ENCODE measurements at regions not wholly inside any gene's neighbourhood (a gene's known extent, or its start where the extent isn't known, plus 50 kb on each side); places are given as distances from the start of the nearest gene placed in this dataset.

DNA sequence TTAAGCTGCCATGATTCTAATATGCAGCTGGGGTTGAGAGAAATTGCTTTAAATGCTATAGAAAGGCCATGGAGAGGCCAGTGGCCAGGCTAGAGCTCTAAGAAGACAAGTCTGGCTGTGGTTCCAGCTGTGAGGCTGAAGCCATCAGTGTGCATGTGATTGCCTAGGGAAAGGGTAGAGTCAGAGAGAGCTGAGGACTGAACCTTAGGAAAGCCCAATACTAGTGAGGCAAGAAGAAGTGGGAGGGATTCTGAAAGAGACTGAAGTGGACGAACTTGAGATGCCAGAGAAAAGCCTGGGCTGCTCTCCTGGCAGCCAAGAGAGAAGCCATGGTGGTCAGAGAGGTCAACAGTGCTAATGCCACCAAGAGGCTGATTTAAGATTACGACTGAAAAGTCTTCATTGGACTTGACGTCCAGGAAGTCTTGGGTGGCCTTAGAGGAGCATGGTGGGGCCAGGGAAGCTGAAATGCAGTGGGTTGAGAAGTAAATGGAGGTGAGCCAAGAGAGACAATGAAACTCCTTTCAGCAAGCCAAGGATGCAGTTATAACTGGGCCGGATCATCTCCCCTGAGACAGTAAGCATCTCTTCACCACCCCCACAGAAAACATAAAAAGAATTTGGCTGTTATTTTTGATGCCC lies 133.2 kb downstream of the TMEM174 start:
- DNase-seq = no peak

DNA sequence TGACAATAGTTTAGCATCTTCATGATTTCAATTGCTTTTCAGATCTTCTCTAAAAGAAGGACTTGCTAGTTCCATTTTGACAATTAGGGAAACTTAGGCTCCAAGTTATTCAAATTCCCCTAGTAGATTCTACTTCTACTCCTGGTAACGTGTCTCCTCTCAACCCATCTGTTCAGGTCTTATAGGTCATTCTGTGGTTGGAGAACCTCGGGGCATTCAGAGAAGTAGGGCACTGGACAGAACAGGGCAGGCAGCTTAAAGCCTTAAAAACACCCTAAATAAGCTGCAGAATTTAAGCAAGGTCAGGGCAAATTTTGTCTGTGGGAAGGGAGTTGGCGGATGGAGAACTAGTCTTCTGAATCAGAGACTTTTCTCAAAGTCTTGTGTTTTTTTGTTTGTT lies 132.4 kb downstream of the TMEM174 start:
- DNase-seq = no peak

- no peak for DNase-seq
These were observed 131.4 kb downstream of the TMEM174 start for GRCh38 chr5:73304381-73304780.

DNA sequence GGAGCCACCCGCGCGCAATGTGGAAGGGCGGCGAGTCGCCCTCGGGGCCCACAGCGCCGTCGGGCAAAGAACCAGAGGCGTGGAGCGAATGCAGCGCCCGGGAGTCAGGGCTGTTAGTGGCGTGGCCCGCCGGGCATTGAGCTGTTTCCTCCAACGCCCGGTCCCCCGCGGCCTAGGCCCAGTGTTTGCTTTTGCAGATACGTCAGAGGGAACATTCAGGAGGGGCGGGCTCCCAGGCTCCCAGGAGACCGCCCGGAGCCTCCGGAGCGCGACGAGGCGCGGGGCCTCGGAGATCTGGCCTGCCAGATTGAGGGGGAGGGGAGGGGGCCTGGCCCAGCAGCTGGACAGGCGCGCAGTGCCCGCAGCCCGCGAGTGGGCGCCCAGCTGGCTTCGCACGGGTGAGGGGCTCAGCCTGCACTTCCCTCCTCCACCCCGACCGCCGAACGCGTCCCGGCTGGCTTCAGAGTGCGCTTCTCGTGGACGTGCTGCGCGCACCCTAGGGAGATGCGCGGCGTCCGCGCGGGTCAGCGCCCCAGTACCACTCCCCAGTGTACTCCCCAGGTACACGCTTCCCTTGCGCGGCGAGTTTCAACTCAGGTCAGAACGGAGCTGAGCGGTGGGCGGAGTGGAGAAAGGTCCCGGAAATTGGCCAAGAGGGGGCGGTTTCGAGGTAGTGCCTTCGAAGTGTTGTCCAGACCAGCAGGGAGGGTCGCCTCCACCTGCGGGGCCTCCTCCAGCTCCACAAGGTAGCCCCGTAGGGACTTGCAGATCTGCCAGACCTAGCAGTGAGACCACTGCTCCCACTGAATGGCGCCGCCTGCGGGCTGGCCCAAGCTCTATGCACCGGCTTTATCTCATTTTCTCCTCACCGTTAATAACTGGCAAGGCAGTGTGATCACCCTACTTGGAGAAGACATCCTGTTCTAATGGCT lies 130.4 kb downstream of the TMEM174 start:
- no peak for DNase-seq

- DNase-seq = no peak
These were observed 129.8 kb downstream of the TMEM174 start for GRCh38 chr5:73302797-73303147.

DNA sequence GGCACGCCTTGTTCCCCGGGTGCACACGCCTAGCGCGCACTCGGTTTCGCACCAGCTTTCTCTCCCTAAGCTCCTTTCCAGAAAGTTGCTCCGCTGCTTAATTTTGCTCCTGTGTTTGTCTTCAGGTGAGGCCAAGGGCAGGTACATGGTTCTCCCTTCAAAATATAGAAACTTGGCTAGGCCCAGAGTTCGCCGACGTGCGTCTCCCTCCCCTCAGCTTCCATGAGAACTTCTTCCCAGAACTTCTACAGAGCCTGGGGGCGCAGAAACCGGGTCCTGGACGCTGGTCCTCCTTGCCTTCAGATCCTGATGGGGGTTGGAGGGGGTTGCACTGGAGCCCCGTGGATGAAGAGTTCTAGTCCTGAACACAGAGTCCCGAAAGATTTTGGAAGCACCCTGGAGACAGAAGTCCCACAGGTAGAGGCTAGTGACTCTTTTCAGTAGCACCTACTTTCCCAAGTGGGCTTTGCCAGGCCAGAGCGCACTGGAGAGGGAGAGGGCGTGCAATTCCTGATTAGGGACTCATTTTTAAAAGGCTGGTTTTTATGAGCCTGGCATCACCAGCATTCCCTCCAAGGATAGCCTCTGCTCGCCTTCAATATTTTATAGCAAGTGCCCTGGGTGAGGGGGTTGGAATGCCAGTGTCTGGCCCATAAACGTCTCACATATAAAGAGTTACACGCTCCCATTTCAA lies 128.4 kb downstream of the TMEM174 start:
- DNase-seq = no peak

DNA sequence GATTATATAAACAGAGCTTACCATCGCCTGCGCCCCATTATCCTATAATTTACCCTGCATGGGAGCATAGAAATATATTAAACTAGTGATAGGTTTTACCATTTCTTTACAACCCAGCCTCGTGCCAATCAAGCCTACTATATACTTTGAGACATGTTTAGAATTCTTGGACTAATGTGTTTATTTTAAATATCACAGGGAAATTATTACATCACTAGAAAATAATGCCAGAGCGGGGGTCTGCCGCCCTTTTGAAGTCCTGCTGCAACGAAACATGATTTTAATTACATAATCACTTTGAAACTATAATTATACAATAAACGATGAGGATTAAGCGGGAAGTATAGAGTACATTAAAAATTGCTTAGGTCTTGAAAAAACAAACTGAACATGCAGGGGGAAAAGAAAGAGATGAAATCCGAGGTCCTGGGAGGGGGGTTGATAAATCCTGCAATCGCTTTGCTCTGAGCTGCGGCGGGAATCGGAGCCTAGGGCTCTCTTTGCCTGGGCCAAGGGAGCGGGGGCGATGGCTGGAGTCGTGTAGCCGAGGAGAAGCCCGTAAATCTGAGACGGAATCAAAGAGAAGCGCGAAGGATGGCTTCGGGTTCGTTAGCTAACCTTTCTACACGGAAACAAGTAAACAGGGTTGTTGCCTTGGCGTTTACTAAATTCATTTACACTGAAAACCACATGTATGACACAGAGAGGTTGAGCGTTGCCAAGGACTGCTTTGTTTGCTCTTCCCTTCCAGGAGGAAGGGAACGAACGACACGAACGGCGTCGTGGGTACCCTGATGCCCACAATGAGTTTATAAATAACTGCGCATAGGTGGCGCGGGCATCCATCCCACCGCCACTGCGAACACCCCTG lies 127.6 kb downstream of the TMEM174 start:
- DNase-seq = no peak

DNA sequence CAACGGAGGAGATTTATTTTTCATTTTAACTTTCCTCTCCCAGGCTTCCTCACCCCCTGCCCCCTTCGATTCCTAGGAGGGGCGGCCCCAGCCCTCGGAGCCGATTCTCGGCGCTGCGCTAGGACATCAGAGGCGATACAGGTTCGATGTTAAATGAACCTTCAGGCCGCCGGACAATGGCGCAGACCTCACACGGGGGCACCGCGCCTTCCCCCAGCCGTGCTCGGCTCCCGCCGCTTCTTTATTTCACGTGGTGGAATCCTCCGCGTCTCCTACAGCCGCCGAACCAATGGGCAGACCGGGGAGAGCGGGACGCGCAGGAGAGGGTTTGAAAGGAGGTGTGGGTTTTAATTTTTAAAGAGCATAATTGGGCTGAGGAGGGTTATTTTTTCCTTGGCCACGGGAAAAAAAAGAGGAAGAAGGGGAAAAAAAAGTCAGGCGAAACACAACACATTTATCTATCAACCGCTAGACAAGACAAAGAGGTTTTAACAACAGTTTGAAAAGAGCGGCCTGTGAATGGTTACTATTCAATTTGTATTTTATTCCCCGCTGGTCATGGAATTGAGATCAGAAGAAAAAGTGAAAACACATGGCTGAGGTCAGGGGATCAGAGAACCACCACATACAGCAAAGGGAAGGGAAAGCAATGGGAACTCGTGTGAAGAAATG lies 126.8 kb downstream of the TMEM174 start:
- no peak for DNase-seq

DNA sequence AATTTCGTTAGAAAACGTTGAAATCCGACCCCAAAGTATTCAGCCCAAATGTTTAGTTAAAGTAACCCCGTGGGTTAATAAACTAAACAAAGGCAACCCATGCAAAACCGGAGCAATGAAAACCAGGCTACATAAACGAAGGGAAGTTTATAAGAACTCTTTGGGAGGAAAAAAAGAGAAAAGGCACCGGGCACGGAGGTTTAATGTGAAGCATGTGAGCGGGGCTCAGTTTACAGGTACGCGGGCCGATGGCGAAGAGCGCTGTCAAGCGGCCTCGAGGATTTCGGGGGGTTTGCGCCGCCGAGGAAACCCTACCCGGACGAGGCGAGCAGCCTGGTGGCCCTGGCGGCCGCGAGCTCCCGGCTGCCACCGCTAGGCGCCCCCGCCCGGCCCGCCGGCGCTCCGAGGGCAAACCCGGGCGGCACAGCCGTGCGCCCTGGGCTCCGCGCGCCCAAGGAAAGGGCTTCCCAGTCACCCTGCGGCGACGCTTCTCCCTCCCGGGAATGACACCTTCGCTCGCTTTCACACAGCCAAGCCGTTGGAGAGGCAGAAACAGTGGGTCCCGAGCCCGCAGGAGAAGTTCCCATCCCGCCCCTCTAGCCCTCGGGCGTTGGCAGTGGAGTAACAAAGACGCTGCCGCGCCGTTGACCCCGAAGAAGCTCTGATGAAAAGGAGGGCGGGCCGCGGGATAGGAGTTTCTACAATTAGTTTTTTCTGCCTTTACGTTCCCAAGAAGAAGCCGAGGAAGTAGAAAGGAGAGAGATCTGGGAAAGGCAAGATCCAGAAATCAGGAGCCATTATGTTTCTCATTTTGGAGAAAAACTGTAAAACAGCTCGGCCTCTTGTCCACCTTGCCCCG lies 126.0 kb downstream of the TMEM174 start:
- no peak for DNase-seq

DNA sequence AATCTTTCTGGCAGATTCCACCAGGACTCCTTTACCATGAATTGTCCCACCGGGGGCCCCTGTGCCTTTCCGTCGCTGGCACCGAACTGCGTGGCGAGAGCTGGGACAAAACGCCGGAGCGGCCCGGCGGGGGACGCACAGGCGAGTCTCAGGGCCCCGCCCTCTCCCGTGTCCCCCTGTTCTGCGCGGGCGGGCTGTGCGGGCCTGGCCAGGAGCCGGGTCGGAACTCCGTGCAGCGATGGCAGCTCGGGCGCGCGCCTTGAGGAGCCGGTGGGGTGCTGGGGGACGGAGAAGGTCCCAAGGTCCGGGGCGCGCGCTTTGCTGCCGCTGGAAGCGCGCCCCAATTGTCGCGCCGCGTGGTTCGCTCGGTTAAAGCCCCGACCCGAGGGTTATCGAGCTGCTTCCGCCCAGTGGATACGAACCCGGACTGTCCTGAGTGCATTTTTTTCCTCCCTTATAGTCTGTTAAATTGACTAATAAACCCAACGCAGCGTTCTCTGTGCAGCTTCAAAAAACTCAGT lies 125.3 kb downstream of the TMEM174 start:
- DNase-seq = no peak

GRCh38 chr5:73297430-73297829 lies 124.4 kb downstream of the TMEM174 start:
- DNase-seq = no peak

DNA sequence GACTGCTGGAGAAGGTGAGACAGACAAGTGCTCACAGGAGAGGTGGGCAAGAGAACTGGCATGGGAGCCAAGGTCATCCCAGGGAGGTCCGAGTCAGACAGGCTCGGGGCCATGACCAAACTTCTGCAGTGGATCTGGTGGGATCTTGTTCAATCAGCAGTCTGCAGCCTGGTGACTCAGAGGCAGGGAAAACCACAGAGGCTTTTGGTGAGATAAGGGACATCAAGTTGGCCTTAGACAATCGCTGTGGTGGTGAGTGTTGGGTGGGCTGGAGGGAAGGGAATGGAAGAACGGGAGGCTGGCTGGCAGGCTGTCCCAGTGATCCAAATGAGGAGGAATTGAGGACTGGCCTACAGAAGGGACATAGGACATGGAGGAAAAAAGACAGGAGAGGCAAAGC lies 123.8 kb downstream of the TMEM174 start:
- no peak for DNase-seq

GRCh38 chr5:73295921-73296320 lies 122.9 kb downstream of the TMEM174 start:
- DNase-seq = no peak

DNA sequence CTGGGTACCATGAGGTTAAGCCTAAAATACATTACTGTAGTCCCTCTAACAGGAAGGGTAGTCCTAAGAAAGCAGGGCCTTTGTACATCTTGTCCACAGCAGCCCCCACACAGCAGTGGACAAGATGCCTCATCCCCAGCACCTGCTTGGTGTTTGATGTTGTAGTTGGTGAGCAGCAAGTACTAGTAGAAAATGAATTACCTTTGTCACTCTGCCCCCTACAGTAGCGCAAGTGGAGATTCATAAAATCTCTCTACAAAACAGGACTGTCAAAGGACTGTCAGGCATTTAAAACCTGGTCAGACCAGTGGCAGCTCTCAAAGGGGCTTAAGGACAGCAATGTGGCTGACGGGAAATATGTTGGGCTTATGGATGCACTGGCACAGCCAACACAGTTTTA lies 122.5 kb downstream of the TMEM174 start:
- DNase-seq = no peak

DNA sequence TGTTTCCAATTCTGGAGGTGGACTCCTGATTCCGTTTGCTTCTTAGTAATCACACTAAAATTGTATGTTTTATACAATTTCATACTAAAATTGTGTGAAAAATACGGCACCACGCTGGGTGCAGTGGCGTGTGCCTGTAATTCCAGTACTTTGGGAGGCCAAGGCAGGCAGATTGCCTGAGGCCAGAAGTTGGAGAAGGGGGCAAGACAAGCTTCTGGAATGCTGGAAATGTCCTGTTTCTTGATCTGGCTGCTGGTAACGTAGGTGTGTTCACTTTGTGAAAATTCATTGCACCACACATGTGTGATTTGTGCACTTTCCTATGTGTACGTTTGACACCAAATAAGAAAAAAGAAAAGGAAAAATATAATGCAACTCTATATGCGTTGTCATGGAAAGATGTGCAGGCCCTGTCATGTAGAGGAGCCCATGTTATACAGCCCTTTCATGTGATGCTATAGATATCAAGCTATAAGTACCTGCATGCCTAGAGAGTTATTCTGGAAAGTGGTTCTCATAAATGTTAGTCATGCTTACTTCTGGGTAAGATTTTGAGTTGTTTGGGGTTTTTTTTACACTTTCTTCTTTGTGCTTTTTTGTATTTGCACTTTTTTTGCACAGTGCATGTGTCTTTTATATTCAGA lies 119.9 kb downstream of the TMEM174 start:
- DNase-seq = no peak

DNA sequence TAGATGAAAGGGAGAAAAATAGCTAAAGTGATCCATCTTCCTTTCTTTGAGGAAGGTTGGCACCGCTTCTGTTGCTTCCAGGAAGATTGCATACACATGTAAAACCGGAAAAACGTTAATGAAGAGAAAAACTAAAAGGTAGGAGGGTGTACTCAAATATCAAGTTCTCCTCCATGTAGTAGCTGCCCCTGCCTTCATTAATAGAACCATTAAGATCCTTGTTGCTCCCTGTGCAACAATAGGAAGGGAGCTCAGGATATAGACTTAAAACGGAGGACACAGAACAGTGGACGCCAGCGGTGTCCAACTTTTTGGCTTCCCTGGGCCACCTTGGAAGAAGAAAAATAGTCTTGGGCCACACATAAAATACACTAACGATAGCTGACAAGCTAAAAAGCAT lies 118.9 kb downstream of the TMEM174 start:
- no peak for DNase-seq

DNA sequence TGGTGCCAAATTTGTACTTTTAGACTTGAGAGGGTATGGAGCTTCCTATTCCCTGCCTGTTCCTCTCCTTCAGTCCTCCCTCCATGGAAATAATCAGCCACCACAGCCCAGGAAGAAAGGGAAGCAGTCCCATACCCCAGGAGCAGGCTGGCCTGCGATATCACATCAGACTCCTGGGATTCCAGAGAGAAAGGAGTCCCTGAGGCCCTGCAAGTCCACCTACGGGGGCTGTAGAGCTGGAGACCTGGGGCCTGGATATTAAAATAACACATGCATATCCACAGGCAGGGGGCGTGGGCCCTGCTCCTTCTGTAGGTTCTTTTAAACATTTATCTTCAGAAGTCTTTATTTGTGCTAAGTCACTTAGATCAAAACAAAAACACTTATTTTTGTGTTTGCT lies 117.2 kb downstream of the TMEM174 start:
- no peak for DNase-seq

DNA sequence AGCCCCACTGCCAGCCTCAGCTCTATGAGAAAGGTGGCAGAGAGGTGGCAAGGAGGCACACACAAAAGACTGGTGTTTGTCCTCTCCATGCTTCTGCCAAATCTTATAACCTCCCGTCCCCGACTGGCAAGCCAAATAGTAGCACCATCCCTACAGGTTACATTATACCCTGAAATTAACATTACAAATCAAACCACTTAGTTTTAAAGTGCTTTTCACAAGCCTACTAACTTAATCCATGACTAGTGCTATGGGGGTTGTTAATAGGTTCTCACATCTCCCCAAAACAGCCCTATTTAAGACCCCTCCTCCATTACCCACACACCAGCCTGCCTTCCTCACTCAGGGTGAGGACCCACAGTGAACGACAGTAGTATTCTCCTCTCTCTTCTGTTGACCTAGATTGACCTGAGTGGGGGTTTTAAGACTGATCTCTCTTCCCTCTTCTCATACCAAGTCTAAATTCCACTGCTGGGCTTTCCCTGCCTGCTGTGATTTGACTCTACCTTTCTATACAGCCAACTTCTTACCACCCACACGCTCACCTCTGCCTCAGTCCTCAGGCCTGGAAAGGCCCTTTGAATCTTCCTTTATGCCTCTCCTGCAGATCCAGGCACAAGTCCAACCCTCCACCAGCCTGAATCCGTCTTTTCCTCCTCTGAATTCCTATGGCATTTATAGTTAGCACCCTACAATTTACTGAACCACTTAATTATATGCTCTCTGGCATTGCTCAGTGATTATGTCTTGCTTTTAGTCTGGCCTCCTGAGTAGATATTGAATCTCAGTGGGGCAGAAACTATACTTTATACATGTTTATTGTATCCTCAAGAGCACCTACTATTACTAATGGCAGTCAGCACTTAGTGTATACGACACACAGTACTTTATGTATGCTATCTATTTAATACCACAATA lies 116.1 kb downstream of the TMEM174 start:
- DNase-seq = no peak

- no peak for DNase-seq
These were observed 113.9 kb downstream of the TMEM174 start for GRCh38 chr5:73286896-73287295.
